ENCODE measurements at regions not wholly inside any gene's neighbourhood (a gene's known extent, or its start where the extent isn't known, plus 50 kb on each side); places are given as distances from the start of the nearest gene placed in this dataset.
A peak's percentile ranks its signal among the peaks of the same experiment; 100 is the strongest.

GRCh38 chr5:74953937-74954720 lies 87.9 kb upstream of the FAM169A start:
- DNase-seq, result no peak

GRCh38 chr5:74953554-74953936 lies 87.4 kb upstream of the FAM169A start:
- DNase-seq, result no peak

GRCh38 chr5:74952406-74952805 lies 86.2 kb upstream of the FAM169A start:
- DNase-seq, result no peak

- no peak for DNase-seq
Observed at GRCh38 chr5:74951865-74952264, 85.7 kb upstream of the FAM169A start.

GRCh38 chr5:74950836-74951515 lies 84.8 kb upstream of the FAM169A start:
- DNase-seq, result no peak

- no peak for DNase-seq
Observed at GRCh38 chr5:74949976-74950375, 83.8 kb upstream of the FAM169A start.

GRCh38 chr5:74948031-74948546 lies 81.9 kb upstream of the FAM169A start:
- no peak for DNase-seq

GRCh38 chr5:74946471-74946870 lies 80.3 kb upstream of the FAM169A start:
- DNase-seq, result no peak

- DNase-seq, result peak; percentile 12 to 20
Observed at GRCh38 chr5:74945561-74946165, 79.5 kb upstream of the FAM169A start.

GRCh38 chr5:74943905-74944304 lies 77.7 kb upstream of the FAM169A start:
- DNase-seq, result no peak

- no peak for DNase-seq
Observed at GRCh38 chr5:74942622-74943286, 76.6 kb upstream of the FAM169A start.

GRCh38 chr5:74940782-74941353 lies 74.7 kb upstream of the FAM169A start:
- no peak for DNase-seq

GRCh38 chr5:74938250-74938933 lies 72.2 kb upstream of the FAM169A start:
- DNase-seq, result no peak

- DNase-seq, result no peak
Observed at GRCh38 chr5:74935752-74936091, 69.5 kb upstream of the FAM169A start.

GRCh38 chr5:74934949-74935751 lies 69.0 kb upstream of the FAM169A start:
- DNase-seq, result peak; percentile 15 to 32

GRCh38 chr5:74927336-74927735 lies 61.1 kb upstream of the FAM169A start:
- no peak for DNase-seq

GRCh38 chr5:74919487-74919886 lies 53.3 kb upstream of the FAM169A start:
- DNase-seq, result no peak

- no peak for DNase-seq
Observed at GRCh38 chr5:74919041-74919440, 52.9 kb upstream of the FAM169A start.

- DNase-seq, result no peak
Observed at GRCh38 chr5:74918232-74918669, 52.1 kb upstream of the FAM169A start.

GRCh38 chr5:74916831-74917710 lies 50.9 kb upstream of the FAM169A start:
- DNase-seq, result no peak

All from stimulated activated CD4-positive, alpha-beta T cell treated with anti-CD3 and anti-CD28 coated beads, Interleukin-2, amount 100 ng/mL, for 48 hours (primary cell).